ENCODE measurements at regions not wholly inside any gene's neighbourhood (a gene's known extent, or its start where the extent isn't known, plus 50 kb on each side); places are given as distances from the start of the nearest gene placed in this dataset.

DNA sequence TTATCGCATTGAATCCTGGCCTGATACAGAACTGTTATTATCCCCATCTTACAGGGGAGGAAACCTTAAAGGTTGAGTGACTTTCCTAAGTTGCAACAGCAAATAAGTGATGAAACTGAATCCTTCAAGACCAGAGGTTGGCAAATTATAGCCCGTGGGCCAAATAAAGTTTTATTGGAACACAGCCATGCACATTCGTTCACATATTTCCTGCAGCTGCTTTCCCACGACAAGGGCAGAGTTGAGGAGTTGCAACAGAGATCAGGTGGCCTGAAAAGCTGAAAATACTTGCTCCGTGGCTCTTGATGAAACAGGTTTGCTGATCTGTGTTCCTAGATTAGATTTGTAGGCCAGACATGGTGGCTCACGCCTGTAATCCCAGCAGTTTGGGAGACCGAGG lies 126.7 kb downstream of the PHETA1 start (continued):
- TF ChIP-seq, protein P1, sequence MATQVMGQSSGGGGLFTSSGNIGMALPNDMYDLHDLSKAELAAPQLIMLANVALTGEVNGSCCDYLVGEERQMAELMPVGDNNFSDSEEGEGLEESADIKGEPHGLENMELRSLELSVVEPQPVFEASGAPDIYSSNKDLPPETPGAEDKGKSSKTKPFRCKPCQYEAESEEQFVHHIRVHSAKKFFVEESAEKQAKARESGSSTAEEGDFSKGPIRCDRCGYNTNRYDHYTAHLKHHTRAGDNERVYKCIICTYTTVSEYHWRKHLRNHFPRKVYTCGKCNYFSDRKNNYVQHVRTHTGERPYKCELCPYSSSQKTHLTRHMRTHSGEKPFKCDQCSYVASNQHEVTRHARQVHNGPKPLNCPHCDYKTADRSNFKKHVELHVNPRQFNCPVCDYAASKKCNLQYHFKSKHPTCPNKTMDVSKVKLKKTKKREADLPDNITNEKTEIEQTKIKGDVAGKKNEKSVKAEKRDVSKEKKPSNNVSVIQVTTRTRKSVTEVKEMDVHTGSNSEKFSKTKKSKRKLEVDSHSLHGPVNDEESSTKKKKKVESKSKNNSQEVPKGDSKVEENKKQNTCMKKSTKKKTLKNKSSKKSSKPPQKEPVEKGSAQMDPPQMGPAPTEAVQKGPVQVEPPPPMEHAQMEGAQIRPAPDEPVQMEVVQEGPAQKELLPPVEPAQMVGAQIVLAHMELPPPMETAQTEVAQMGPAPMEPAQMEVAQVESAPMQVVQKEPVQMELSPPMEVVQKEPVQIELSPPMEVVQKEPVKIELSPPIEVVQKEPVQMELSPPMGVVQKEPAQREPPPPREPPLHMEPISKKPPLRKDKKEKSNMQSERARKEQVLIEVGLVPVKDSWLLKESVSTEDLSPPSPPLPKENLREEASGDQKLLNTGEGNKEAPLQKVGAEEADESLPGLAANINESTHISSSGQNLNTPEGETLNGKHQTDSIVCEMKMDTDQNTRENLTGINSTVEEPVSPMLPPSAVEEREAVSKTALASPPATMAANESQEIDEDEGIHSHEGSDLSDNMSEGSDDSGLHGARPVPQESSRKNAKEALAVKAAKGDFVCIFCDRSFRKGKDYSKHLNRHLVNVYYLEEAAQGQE (IDR thresholded peaks at IDR 0.05; ENCODE audit: low read depth, low read length) = no peak
- TF ChIP-seq ZNF622 (IDR thresholded peaks at IDR 0.05) (no peak), KAT2A (conservative IDR thresholded peaks at IDR 0.05; ENCODE audit: control insufficient read depth, low read depth, low read length) (no peak), MEF2A (IDR thresholded peaks at IDR 0.05; ENCODE audit: insufficient read depth, low read depth, low read length) (no peak), NRF1 (conservative IDR thresholded peaks at IDR 0.05; ENCODE audit: low read depth, low read length) (no peak), RAD51 (IDR thresholded peaks at IDR 0.05) (no peak), DPF2 (IDR thresholded peaks at IDR 0.05) (no peak), MTA3 (IDR thresholded peaks at IDR 0.05; ENCODE audit: borderline replicate concordance, low read length) (no peak), MYB (IDR thresholded peaks at IDR 0.05; ENCODE audit: borderline replicate concordance, low read depth, low read length) (no peak), RFX5 (IDR thresholded peaks at IDR 0.05; ENCODE audit: low read depth, low read length) (no peak), NFYB (IDR thresholded peaks at IDR 0.05; ENCODE audit: insufficient read depth, low read depth, low read length) (no peak), NR2C1 (IDR thresholded peaks at IDR 0.05) (no peak)
- TF ChIP-seq, protein P2, sequence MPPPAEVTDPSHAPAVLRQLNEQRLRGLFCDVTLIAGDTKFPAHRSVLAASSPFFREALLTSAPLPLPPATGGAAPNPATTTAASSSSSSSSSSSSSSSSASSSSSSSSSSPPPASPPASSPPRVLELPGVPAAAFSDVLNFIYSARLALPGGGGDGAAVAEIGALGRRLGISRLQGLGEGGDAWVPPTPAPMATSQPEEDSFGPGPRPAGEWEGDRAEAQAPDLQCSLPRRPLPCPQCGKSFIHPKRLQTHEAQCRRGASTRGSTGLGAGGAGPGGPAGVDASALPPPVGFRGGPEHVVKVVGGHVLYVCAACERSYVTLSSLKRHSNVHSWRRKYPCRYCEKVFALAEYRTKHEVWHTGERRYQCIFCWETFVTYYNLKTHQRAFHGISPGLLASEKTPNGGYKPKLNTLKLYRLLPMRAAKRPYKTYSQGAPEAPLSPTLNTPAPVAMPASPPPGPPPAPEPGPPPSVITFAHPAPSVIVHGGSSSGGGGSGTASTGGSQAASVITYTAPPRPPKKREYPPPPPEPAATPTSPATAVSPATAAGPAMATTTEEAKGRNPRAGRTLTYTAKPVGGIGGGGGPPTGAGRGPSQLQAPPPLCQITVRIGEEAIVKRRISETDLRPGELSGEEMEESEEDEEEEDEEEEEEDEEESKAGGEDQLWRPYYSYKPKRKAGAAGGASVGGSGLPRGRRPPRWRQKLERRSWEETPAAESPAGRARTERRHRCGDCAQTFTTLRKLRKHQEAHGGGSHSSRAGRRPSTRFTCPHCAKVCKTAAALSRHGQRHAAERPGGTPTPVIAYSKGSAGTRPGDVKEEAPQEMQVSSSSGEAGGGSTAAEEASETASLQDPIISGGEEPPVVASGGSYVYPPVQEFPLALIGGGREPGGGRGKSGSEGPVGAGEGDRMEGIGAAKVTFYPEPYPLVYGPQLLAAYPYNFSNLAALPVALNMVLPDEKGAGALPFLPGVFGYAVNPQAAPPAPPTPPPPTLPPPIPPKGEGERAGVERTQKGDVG (CRISPR knock-in tag; IDR thresholded peaks at IDR 0.05) = no peak
